ENCODE measurements at regions not wholly inside any gene's neighbourhood (a gene's known extent, or its start where the extent isn't known, plus 50 kb on each side); places are given as distances from the start of the nearest gene placed in this dataset.

DNA sequence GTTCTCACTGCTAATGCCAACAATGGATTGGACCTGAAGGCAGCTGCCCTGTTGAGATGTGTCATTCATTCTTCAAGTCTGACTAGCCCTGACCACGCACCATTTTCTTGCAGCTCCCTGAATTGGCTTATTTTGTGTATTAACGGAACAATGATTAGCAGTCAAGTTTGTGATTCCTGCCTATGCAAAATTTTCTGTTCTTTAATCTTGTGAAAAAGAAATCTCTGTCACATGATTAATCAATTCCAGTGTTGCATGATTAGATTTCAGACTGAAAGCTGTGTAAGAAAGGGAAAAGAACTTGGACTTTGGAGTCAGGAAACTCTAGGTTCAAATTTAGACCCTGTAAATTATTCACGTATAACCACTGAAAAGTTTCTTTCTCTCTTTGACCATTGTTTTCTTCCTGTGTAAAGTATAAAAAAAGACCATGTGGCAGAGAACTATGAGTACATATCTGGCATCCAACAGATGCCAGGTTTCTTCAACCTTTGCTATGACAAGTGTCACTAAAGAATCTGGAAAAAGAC, 64.5 kb upstream of the SLC10A2 start:
- no peak for DNase-seq (ENCODE audit: low read depth)

DNA sequence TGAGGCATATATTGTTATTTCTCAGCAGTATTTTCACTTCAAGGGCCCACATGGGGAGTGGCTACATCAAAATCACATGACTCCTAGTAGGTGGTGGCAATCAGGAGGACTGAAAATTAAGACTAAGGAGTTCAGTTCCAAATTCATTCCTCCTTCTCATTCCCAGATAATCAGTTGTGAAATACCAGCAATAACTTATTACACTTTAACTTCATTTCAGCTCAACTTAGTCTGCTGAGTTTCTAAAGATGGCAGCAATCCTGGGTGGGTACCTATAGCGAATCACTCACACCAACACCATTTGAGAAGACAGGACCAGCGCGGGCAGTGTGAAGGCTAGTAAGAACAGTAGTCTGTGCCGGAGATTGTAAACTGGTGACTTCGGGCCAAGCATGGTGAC, 63.9 kb upstream of the SLC10A2 start:
- DNase-seq (ENCODE audit: low read depth) = no peak

Data from stimulated activated CD4-positive, alpha-beta T cell treated with anti-CD3 and anti-CD28 coated beads, Interleukin-2, amount 100 ng/mL, for 4 hours (primary cell).